ENCODE measurements at regions not wholly inside any gene's neighbourhood (a gene's known extent, or its start where the extent isn't known, plus 50 kb on each side); places are given as distances from the start of the nearest gene placed in this dataset.

DNA sequence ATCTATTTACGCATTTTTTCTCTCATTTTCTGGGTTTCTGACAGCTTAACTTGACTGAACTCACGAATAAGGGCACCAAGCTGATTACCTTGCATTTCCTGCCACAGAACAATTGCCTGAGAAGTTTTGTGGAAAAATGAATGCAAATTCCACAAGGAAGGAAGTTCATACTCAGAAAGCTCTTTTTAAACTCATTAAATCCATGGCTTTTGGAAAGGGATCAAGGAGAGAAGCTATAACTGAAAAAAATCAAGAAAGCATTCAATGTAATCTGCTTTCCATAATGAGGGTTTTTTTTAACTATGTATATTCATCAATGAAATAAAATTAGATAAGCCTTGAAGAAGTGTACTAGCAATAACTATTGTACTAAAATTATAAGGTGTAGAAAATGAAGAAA, 252.5 kb downstream of the GPM6A start:
- TF ChIP-seq, protein P1, sequence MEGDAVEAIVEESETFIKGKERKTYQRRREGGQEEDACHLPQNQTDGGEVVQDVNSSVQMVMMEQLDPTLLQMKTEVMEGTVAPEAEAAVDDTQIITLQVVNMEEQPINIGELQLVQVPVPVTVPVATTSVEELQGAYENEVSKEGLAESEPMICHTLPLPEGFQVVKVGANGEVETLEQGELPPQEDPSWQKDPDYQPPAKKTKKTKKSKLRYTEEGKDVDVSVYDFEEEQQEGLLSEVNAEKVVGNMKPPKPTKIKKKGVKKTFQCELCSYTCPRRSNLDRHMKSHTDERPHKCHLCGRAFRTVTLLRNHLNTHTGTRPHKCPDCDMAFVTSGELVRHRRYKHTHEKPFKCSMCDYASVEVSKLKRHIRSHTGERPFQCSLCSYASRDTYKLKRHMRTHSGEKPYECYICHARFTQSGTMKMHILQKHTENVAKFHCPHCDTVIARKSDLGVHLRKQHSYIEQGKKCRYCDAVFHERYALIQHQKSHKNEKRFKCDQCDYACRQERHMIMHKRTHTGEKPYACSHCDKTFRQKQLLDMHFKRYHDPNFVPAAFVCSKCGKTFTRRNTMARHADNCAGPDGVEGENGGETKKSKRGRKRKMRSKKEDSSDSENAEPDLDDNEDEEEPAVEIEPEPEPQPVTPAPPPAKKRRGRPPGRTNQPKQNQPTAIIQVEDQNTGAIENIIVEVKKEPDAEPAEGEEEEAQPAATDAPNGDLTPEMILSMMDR (IDR thresholded peaks at IDR 0.05 in 4 of 5, conservative IDR thresholded peaks at IDR 0.05 in 1 of 5): no peak
- no peak for TF ChIP-seq POLR2A (IDR thresholded peaks at IDR 0.05)

All from gastrocnemius medialis (tissue), 4 donors.